ENCODE measurements at regions not wholly inside any gene's neighbourhood (a gene's known extent, or its start where the extent isn't known, plus 50 kb on each side); places are given as distances from the start of the nearest gene placed in this dataset.

DNA sequence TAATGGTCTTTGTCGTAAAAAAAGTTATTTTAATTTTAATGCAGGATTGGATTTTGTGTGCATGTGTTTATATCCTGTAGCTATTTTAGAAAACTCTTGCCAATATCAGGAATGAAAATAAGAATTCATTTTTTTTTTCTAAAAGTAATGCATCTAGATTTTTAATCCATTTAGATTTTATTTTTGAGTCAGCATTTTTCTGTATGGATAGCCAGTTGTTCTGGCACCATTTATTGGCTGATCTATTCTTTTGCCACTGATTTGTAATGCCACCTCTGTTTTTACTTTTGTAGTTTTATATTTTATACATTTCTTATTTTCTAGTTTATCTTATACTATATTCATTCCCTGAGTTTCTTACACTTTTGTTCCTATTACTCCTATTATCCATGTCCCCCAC lies 343.0 kb downstream of the FOXG1 start:
- TF ChIP-seq, protein P1, sequence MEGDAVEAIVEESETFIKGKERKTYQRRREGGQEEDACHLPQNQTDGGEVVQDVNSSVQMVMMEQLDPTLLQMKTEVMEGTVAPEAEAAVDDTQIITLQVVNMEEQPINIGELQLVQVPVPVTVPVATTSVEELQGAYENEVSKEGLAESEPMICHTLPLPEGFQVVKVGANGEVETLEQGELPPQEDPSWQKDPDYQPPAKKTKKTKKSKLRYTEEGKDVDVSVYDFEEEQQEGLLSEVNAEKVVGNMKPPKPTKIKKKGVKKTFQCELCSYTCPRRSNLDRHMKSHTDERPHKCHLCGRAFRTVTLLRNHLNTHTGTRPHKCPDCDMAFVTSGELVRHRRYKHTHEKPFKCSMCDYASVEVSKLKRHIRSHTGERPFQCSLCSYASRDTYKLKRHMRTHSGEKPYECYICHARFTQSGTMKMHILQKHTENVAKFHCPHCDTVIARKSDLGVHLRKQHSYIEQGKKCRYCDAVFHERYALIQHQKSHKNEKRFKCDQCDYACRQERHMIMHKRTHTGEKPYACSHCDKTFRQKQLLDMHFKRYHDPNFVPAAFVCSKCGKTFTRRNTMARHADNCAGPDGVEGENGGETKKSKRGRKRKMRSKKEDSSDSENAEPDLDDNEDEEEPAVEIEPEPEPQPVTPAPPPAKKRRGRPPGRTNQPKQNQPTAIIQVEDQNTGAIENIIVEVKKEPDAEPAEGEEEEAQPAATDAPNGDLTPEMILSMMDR (conservative IDR thresholded peaks at IDR 0.05), result no peak
- H3K4me3 Mint-ChIP-seq, result no peak overlapping the region
- no peaks in the 10 kb centered on the region for H3K27me3 Mint-ChIP-seq (ENCODE audit: low read depth)
- H3K4me1 Mint-ChIP-seq, result no peaks in the 10 kb centered on the region
- H3K27ac Mint-ChIP-seq (ENCODE audit: unreplicated experiment), result no peak overlapping the region
- no peaks in the 10 kb centered on the region for H3K36me3 Mint-ChIP-seq (ENCODE audit: low read depth)
- DNase-seq (ENCODE audit: low read depth, low spot score), result no peak
- H3K9me3 Mint-ChIP-seq, result peaks cover 15% of the 10 kb centered on the region

- Mint-ChIP-seq H3K9me3 (peaks cover 9% of the 10 kb centered on the region), H3K27ac (ENCODE audit: unreplicated experiment) (no peak overlapping the region), H3K27me3 (ENCODE audit: low read depth) (no peaks in the 10 kb centered on the region), H3K4me1 (no peaks in the 10 kb centered on the region), H3K4me3 (no peak overlapping the region), H3K36me3 (ENCODE audit: low read depth) (no peaks in the 10 kb centered on the region)
- TF ChIP-seq, protein P1 (conservative IDR thresholded peaks at IDR 0.05), result no peak
- DNase-seq (ENCODE audit: low read depth, low spot score), result no peak
These were observed 345.0 kb downstream of the FOXG1 start for GRCh38 chr14:29111554-29111953.

DNA sequence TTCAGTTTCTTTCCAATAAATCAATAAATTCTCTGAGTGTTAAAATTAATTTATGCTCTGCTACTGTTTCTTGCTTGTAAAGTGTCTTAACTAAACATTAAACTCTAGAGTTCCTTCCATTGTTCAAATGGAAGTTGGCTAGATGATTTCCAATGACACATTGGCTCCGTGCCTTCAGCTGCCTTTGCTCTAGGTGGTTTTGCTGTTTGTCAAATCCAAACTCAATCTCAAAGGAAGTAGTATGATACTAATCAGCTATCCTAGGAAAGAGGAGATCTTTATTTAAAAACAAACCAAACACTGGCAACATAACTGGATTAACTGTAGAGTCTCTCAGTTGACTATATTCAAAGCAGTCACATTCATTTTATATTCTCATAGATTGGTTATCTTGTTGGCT lies 356.4 kb downstream of the FOXG1 start:
- TF ChIP-seq, protein P1 (conservative IDR thresholded peaks at IDR 0.05), result no peak
- DNase-seq (ENCODE audit: low read depth, low spot score), result no peak
- no peak overlapping the region for H3K4me3 Mint-ChIP-seq

GRCh38 chr14:29126361-29126760 lies 359.8 kb downstream of the FOXG1 start:
- no peaks in the 10 kb centered on the region for H3K36me3 Mint-ChIP-seq (ENCODE audit: low read depth)
- H3K4me3 Mint-ChIP-seq, result no peak overlapping the region
- TF ChIP-seq, protein P1 (conservative IDR thresholded peaks at IDR 0.05), result no peak
- DNase-seq (ENCODE audit: low read depth, low spot score), result no peak
- no peak overlapping the region for H3K27ac Mint-ChIP-seq (ENCODE audit: unreplicated experiment)
- H3K9me3 Mint-ChIP-seq, result peaks cover 9% of the 10 kb centered on the region
- H3K4me1 Mint-ChIP-seq, result no peaks in the 10 kb centered on the region
- H3K27me3 Mint-ChIP-seq (ENCODE audit: low read depth), result no peaks in the 10 kb centered on the region

More for the DNA sequence above, 356.4 kb downstream of the FOXG1 start:
- Mint-ChIP-seq H3K27me3 (ENCODE audit: low read depth) (no peaks in the 10 kb centered on the region), H3K36me3 (ENCODE audit: low read depth) (no peaks in the 10 kb centered on the region), H3K9me3 (peaks cover 12% of the 10 kb centered on the region), H3K4me1 (no peaks in the 10 kb centered on the region), H3K27ac (ENCODE audit: unreplicated experiment) (no peak overlapping the region)

DNA sequence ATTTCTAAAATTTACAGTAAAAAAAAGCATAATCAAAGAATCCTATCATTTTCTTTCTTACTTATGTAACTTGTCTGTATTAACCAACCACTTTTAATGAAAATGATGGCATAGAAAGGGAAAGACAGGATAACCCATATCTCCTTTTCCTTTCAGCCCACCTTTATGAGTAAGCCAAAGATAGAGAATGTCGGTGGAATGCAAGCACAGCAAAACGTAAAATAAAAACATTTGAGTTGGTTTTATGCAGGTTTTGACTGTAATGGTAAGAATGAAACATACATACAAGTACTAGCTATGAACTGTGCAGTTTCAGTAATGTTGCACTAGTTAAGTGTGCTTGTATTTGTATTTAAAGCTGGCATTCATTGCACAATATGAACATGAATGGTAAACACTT lies 360.3 kb downstream of the FOXG1 start:
- H3K36me3 Mint-ChIP-seq (ENCODE audit: low read depth), result no peaks in the 10 kb centered on the region
- H3K27me3 Mint-ChIP-seq (ENCODE audit: low read depth), result no peaks in the 10 kb centered on the region
- no peaks in the 10 kb centered on the region for H3K4me1 Mint-ChIP-seq
- no peak for DNase-seq (ENCODE audit: low read depth, low spot score)
- H3K4me3 Mint-ChIP-seq, result no peak overlapping the region
- peaks cover 9% of the 10 kb centered on the region for H3K9me3 Mint-ChIP-seq
- TF ChIP-seq, protein P1 (conservative IDR thresholded peaks at IDR 0.05), result no peak
- no peak overlapping the region for H3K27ac Mint-ChIP-seq (ENCODE audit: unreplicated experiment)

GRCh38 chr14:29140016-29140415 lies 373.4 kb downstream of the FOXG1 start:
- H3K36me3 Mint-ChIP-seq (ENCODE audit: low read depth), result no peaks in the 10 kb centered on the region
- TF ChIP-seq, protein P1 (conservative IDR thresholded peaks at IDR 0.05), result no peak
- H3K4me3 Mint-ChIP-seq, result no peak overlapping the region
- H3K27me3 Mint-ChIP-seq (ENCODE audit: low read depth), result no peaks in the 10 kb centered on the region
- no peaks in the 10 kb centered on the region for H3K4me1 Mint-ChIP-seq
- no peak for DNase-seq (ENCODE audit: low read depth, low spot score)
- H3K27ac Mint-ChIP-seq (ENCODE audit: unreplicated experiment), result no peak overlapping the region
- H3K9me3 Mint-ChIP-seq, result peaks cover 10% of the 10 kb centered on the region
